OCI-LY1 (cell line): ENCODE measurements at regions not wholly inside any gene's neighbourhood (a gene's known extent, or its start where the extent isn't known, plus 50 kb on each side); places are given as distances from the start of the nearest gene placed in this dataset.
"Not testable (repeated sequence)": the region's sequence is repeated elsewhere in the genome, so short reads cannot be mapped to it uniquely, and the experiment has no call there.

Source experiments
- H2AFZ ChIP-seq: fragments of 200-600 bp; sonication (generic), shearing (Covaris generic); 2 replicates; pipeline ENCODE4 v1.6.0; 2014; ENCODE audit warnings: antibody characterized with exemption, mild to moderate bottlenecking, low read length
- H3F3A ChIP-seq: fragments of 200-600 bp; sonication (generic), shearing (Covaris generic); 2 replicates; pipeline ENCODE4 v1.6.0; 2014; ENCODE audit warnings: mild to moderate bottlenecking, antibody characterized with exemption, low read length, moderate library complexity; ENCODE audit not compliant: insufficient read depth
- H3K27ac ChIP-seq: fragments of 200-600 bp; sonication (generic); 2 replicates; pipeline ENCODE4 v1.5.1; 2014; ENCODE audit warnings: low read length, mixed run types, mild to moderate bottlenecking, low read depth; ENCODE audit not compliant: poor library complexity, severe bottlenecking
- H3K27me3 ChIP-seq: fragments of 200-600 bp; sonication (generic); 2 replicates; pipeline ENCODE4 v1.6.0; 2014; ENCODE audit warnings: antibody characterized with exemption, mild to moderate bottlenecking, low read length, moderate library complexity; ENCODE audit not compliant: insufficient read depth
- H3K36me3 ChIP-seq: fragments of 200-600 bp; sonication (generic); 2 replicates; pipeline ENCODE4 v1.6.1; 2014; ENCODE audit warnings: mild to moderate bottlenecking, antibody characterized with exemption, low read length, moderate library complexity, mixed read lengths; ENCODE audit not compliant: insufficient read depth
- H3K4me1 ChIP-seq: fragments of 200-600 bp; sonication (generic); 2 replicates; pipeline ENCODE4 v1.5.1; 2014; ENCODE audit warnings: mild to moderate bottlenecking, low read length, moderate library complexity; ENCODE audit not compliant: insufficient read depth, severe bottlenecking
- H3K4me2 ChIP-seq: fragments of 200-600 bp; sonication (generic), shearing (Covaris generic); 2 replicates; pipeline ENCODE4 v1.6.1; 2014; ENCODE audit warnings: low read length
- H3K4me3 ChIP-seq: fragments of 200-600 bp; sonication (generic); 2 replicates; pipeline ENCODE4 v1.5.1; 2014; ENCODE audit warnings: low read length, low read depth, mild to moderate bottlenecking, mixed read lengths; ENCODE audit not compliant: poor library complexity, severe bottlenecking
- H3K79me2 ChIP-seq: fragments of 200-600 bp; shearing (Covaris generic); 2 replicates; pipeline ENCODE4 v1.6.1; 2016; ENCODE audit warnings: mixed run types, low read length, mixed read lengths; ENCODE audit not compliant: insufficient read depth
- H3K9ac ChIP-seq: fragments of 200-600 bp; sonication (generic), shearing (Covaris generic); 2 replicates; pipeline ENCODE4 v1.6.1; 2014; ENCODE audit warnings: mild to moderate bottlenecking, low read length, mixed read lengths
- H3K9me2 ChIP-seq: fragments of 200-600 bp; sonication (generic), shearing (Covaris generic); 2 replicates; pipeline ENCODE4 v1.6.1; 2014; ENCODE audit warnings: low read depth, mild to moderate bottlenecking, low read length, mixed read lengths
- H3K9me3 ChIP-seq: fragments of 200-600 bp; shearing (Covaris generic); 2 replicates; pipeline ENCODE4 v1.6.1; 2014; ENCODE audit warnings: low read length, mixed read lengths
- H4K20me1 ChIP-seq: fragments of 200-600 bp; sonication (generic), shearing (Covaris generic); 2 replicates; pipeline ENCODE4 v1.6.0; 2016; ENCODE audit warnings: mild to moderate bottlenecking, low read length; ENCODE audit not compliant: insufficient read depth
- CTCF ChIP-seq: fragments of 200-600 bp; sonication (generic), shearing (Covaris generic); IDR thresholded peaks from 2 replicates; pipeline ENCODE4 v1.5.1; 2017; ENCODE audit warnings: mild to moderate bottlenecking, antibody characterized with exemption, low read length, moderate library complexity, mixed read lengths
- EZH2 ChIP-seq: fragments of 200-600 bp; sonication (generic), shearing (Covaris generic); IDR thresholded peaks from 2 replicates; pipeline ENCODE4 v1.8.0; 2017; ENCODE audit warnings: borderline replicate concordance, mixed run types, mild to moderate bottlenecking, antibody characterized with exemption, low read length, moderate library complexity, mixed read lengths

- no peak overlapping the region for H3K4me2 ChIP-seq
- H3K4me3 ChIP-seq = no peak overlapping the region
- no peak overlapping the region for H2AFZ ChIP-seq
- no peak overlapping the region for H3K9ac ChIP-seq
- no peaks in the 10 kb centered on the region for H3F3A ChIP-seq
- no peaks in the 10 kb centered on the region for H3K79me2 ChIP-seq
- no peaks in the 10 kb centered on the region; the same call in 1 of the 2 replicates for H3K36me3 ChIP-seq
- no peaks in the 10 kb centered on the region for H4K20me1 ChIP-seq
- no peak for TF ChIP-seq EZH2
- no peak for TF ChIP-seq CTCF
- H3K4me1 ChIP-seq = no peaks in the 10 kb centered on the region
- H3K27ac ChIP-seq = no peak overlapping the region
- peaks cover 3% of the 10 kb centered on the region; the same call in 1 of the 2 replicates for H3K27me3 ChIP-seq
- 0 out of 2 replicates have a peak, but pooled peaks cover 2% of the 10 kb centered on the region for H3K9me3 ChIP-seq
- no peaks in the 10 kb centered on the region for H3K9me2 ChIP-seq
Measured at GRCh38 chr5:142242272-142242671, 82.5 kb downstream of the SPRY4 start.

- Histone ChIP-seq H3F3A (no peaks in the 10 kb centered on the region), H3K9me3 (0 out of 2 replicates have a peak, but pooled peaks cover 2% of the 10 kb centered on the region), H3K36me3 (no peaks in the 10 kb centered on the region; the same call in 1 of the 2 replicates), H3K27me3 (peaks cover 3% of the 10 kb centered on the region; the same call in 1 of the 2 replicates), H3K4me2 (no peak overlapping the region), H3K27ac (no peak overlapping the region), H2AFZ (no peak overlapping the region), H3K9ac (no peak overlapping the region), H3K79me2 (no peaks in the 10 kb centered on the region), H3K4me3 (no peak overlapping the region), H3K4me1 (no peaks in the 10 kb centered on the region), H4K20me1 (no peaks in the 10 kb centered on the region), H3K9me2 (no peaks in the 10 kb centered on the region)
- TF ChIP-seq EZH2 = no peak
- TF ChIP-seq CTCF = no peak
Measured at GRCh38 chr5:142239394-142240159, 85.2 kb downstream of the SPRY4 start.

- no peaks in the 10 kb centered on the region; the same call in 1 of the 2 replicates for H3K36me3 ChIP-seq
- H3K4me1 ChIP-seq = no peaks in the 10 kb centered on the region
- peaks cover 2% of the 10 kb centered on the region; the same call in 1 of the 2 replicates for H3K27me3 ChIP-seq
- H3K4me3 ChIP-seq = no peak overlapping the region
- no peaks in the 10 kb centered on the region for H3K79me2 ChIP-seq
- H3K4me2 ChIP-seq = no peak overlapping the region
- H2AFZ ChIP-seq = no peak overlapping the region
- no peaks in the 10 kb centered on the region for H3K9me3 ChIP-seq
- no peaks in the 10 kb centered on the region for H4K20me1 ChIP-seq
- TF ChIP-seq EZH2 (no peak), CTCF (no peak)
- no peaks in the 10 kb centered on the region for H3F3A ChIP-seq
- H3K9me2 ChIP-seq = no peaks in the 10 kb centered on the region
- H3K9ac ChIP-seq = no peak overlapping the region
- H3K27ac ChIP-seq = no peak overlapping the region
Measured at GRCh38 chr5:142237707-142238106, 87.1 kb downstream of the SPRY4 start.

- H4K20me1 ChIP-seq, H3K4me2 ChIP-seq, H3K9me3 ChIP-seq, H3K79me2 ChIP-seq, H3K9me2 ChIP-seq, H3K9ac ChIP-seq, H3F3A ChIP-seq, H3K27me3 ChIP-seq, H3K4me3 ChIP-seq, H3K4me1 ChIP-seq, H3K27ac ChIP-seq, H3K36me3 ChIP-seq, H2AFZ ChIP-seq: not testable (repeated sequence)
Measured at GRCh38 chr5:142236673-142237290, 88.0 kb downstream of the SPRY4 start.
